Endothelial cell of umbilical vein (primary cell): ENCODE measurements at regions not wholly inside any gene's neighbourhood (a gene's known extent, or its start where the extent isn't known, plus 50 kb on each side); places are given as distances from the start of the nearest gene placed in this dataset.

Source experiments
- BruUV-seq: library from RNA; stranded (reverse); fragments of 400-500 nt; replicated peaks from 2 replicates; lab custom pipeline; 2021; lab: Mats Ljungman, UMichigan
- CTCF ChIA-PET: fragments of 300-600, 350-600 bp; sonication (Branson Sonifier 250); formaldehyde crosslinking; loops from one replicate; lab custom pipeline; 2021; ENCODE audit warnings: antibody characterized with exemption, inconsistent platforms; lab: Charles Lee
- POLR2A ChIA-PET: fragments of 300-600, 350-600 bp; sonication (Branson Sonifier 250); formaldehyde crosslinking; loops from one replicate; lab custom pipeline; 2021; ENCODE audit warnings: antibody characterized with exemption, inconsistent platforms; lab: Charles Lee
- DNase-seq: peaks from one replicate; pipeline ENCODE4 v3.0.0-alpha.2; 2011; ENCODE audit warnings: low read depth, low spot score
- FAIRE-seq: peaks from 2 replicates; lab custom pipeline; 2011; peaks lifted over from hg19 to GRCh38; lab: Jason Lieb, UNC
- H2AFZ ChIP-seq: 2 replicates; pipeline ENCODE4 v1.6.0; 2012; ENCODE audit warnings: low read depth, low read length, control low read depth, inconsistent platforms
- H3K27ac ChIP-seq: 2 replicates; pipeline ENCODE4 v1.5.1; 2011; ENCODE audit warnings: low read depth, mild to moderate bottlenecking, control low read depth, low read length, moderate library complexity; ENCODE audit not compliant: insufficient read depth
- H3K27me3 ChIP-seq, 2 experiments: 2 replicates each; pipeline versions ENCODE4 v1.6.0 to v1.6.1; 2011; ENCODE audit warnings: low read length in 2 of 2, mixed read lengths in 1 of 2; ENCODE audit not compliant: control insufficient read depth in 2 of 2, insufficient read depth in 2 of 2
- H3K36me3 ChIP-seq, 2 experiments: 2 replicates in 1 of 2; 3 replicates in 1 of 2; pipeline ENCODE4 v1.5.1; 2011; ENCODE audit warnings: low read length in 2 of 2, mild to moderate bottlenecking in 1 of 2, moderate library complexity in 1 of 2; ENCODE audit not compliant: control insufficient read depth in 2 of 2, insufficient read depth in 2 of 2; ENCODE audit errors: extremely low read depth in 1 of 2
- H3K4me1 ChIP-seq: 3 replicates; pipeline ENCODE4 v1.5.1; 2011; ENCODE audit warnings: mild to moderate bottlenecking, low read length; ENCODE audit not compliant: control insufficient read depth, insufficient read depth; ENCODE audit errors: extremely low read depth
- H3K4me2 ChIP-seq: 2 replicates; pipeline ENCODE4 v1.6.1; 2011; ENCODE audit warnings: low read length, control low read depth, mixed read lengths; ENCODE audit not compliant: insufficient read depth
- H3K4me3 ChIP-seq, 3 experiments: fragments of 200-600 bp in 1 of 3; sonication (generic), shearing (Covaris generic) in 1 of 3; replicated peaks in 1 of 3; 2 replicates each; pipeline ENCODE4 v1.5.1; 2011 to 2016; ENCODE audit warnings: control low read depth in 3 of 3, low read length in 3 of 3, mild to moderate bottlenecking in 2 of 3, inconsistent platforms in 1 of 3, low read depth in 1 of 3, moderate library complexity in 1 of 3; ENCODE audit not compliant: insufficient read depth in 1 of 3
- H3K79me2 ChIP-seq: 2 replicates; pipeline ENCODE4 v1.6.0; 2012; ENCODE audit warnings: low read length, inconsistent platforms; ENCODE audit not compliant: control insufficient read depth, insufficient read depth
- H3K9ac ChIP-seq: replicated peaks from 2 replicates; pipeline ENCODE3; 2011; ENCODE audit warnings: low read length, control low read depth; ENCODE audit not compliant: insufficient read depth; ENCODE audit errors: extremely low read depth
- H3K9me1 ChIP-seq: replicated peaks from 3 replicates; pipeline ENCODE4 v1.6.0; 2011; ENCODE audit warnings: mild to moderate bottlenecking, low read length; ENCODE audit not compliant: control insufficient read depth, insufficient read depth; ENCODE audit errors: extremely low read depth
- H3K9me3 ChIP-seq: replicated peaks from 2 replicates; pipeline ENCODE4 v1.5.1; 2012; ENCODE audit warnings: low read length, inconsistent platforms; ENCODE audit not compliant: control insufficient read depth, insufficient read depth
- H4K20me1 ChIP-seq: replicated peaks from 2 replicates; pipeline ENCODE3; 2011; ENCODE audit warnings: mild to moderate bottlenecking, low read length; ENCODE audit not compliant: control insufficient read depth, insufficient read depth; ENCODE audit errors: extremely low read depth
- EZH2 ChIP-seq: IDR thresholded peaks from 2 replicates; pipeline ENCODE4 v1.6.1; 2012; ENCODE audit warnings: borderline replicate concordance, low read depth, mild to moderate bottlenecking, moderate library complexity, low read length, inconsistent platforms; ENCODE audit not compliant: severe bottlenecking
- FOS ChIP-seq: IDR thresholded peaks from 2 replicates; pipeline ENCODE4 v1.6.1; 2011; ENCODE audit warnings: mild to moderate bottlenecking, low read length, moderate library complexity, borderline replicate concordance; ENCODE audit not compliant: insufficient read depth
- GATA2 ChIP-seq: IDR thresholded peaks from 2 replicates; pipeline ENCODE4 v1.7.0; 2011; ENCODE audit warnings: low read depth, mild to moderate bottlenecking, moderate library complexity, mixed read lengths, low read length; ENCODE audit not compliant: insufficient read length, insufficient read depth
- JUN ChIP-seq: IDR thresholded peaks from 2 replicates; pipeline ENCODE4 v1.6.1; 2011; ENCODE audit warnings: borderline replicate concordance, low read depth; ENCODE audit not compliant: insufficient read length, insufficient read depth
- MYC ChIP-seq: IDR thresholded peaks from one replicate; pipeline ENCODE4 v1.6.1; 2011; ENCODE audit warnings: mild to moderate bottlenecking, low read depth, low read length
- POLR2A ChIP-seq: IDR thresholded peaks from 2 replicates; pipeline ENCODE4 v1.6.1; 2012; ENCODE audit warnings: low read depth, mild to moderate bottlenecking, control low read depth, low read length
- POLR2AphosphoS5 ChIP-seq: IDR thresholded peaks from 2 replicates; pipeline ENCODE4 v1.6.1; 2012; ENCODE audit warnings: low read depth, mild to moderate bottlenecking, control low read depth, low read length, moderate library complexity; ENCODE audit not compliant: insufficient read depth
- dilution Hi-C: fragments of 300-500 bp; cut with MboI; formaldehyde crosslinking; loops from one replicate; pipeline ENCODE4 v1.15.0; 2019; ENCODE audit warnings: low sequenced_read_pairs; ENCODE audit not compliant: extremely low pct_ligation_motif_present
- intact Hi-C: fragments of 100-400 bp; cut with micrococcal nuclease; formaldehyde crosslinking; loops from one replicate; pipeline ENCODE4 v1.10.0; 2022
- TF ChIP-seq, protein P1 (sequence below), 2 donors: IDR thresholded peaks; 1 replicate in 1 of 2; 2 replicates in 1 of 2; pipeline ENCODE4 v1.5.1; 2011; ENCODE audit warnings: low read length in 2 of 2, mild to moderate bottlenecking in 2 of 2, moderate library complexity in 2 of 2, control low read depth in 1 of 2, inconsistent platforms in 1 of 2, low read depth in 1 of 2; ENCODE audit not compliant: insufficient read depth in 1 of 2; ENCODE audit errors: extremely low read depth in 1 of 2
- TF ChIP-seq, protein P2 (sequence below): IDR thresholded peaks from 2 replicates; pipeline ENCODE4 v1.6.1; 2011; ENCODE audit not compliant: insufficient read depth, insufficient read length

DNA sequence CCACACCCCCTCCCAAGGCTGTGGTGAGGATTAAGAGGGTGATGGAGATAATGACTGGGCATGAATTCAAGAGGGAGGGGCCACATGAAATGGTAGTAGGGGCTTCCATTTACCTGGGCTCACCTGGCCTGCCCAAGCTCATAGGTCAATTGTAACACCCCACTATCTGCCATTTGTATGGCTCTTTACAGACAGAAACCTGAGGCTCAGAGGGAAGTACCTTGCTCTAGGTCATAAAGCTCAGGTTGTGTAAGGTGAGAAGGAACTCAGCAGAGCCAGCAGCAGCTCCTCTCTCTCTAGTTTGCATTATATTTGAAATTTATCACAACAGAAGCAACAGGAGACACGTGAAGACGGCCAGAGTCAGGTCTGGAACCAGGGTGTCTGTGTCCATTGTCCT is 133.4 kb upstream of the ALDH1B1 start:
- CTCF ChIA-PET, result interaction anchor here (2.2 kb wide), 1 partner anchor 345 kb away, joined by 5 read pairs; no protein-coding TSS in a partner anchor
- intact Hi-C loops (no loop called here), dilution Hi-C loops (no loop called here)
- no peak for FAIRE-seq
- Histone ChIP-seq H2AFZ (no peak overlapping the region), H3K4me2 (no peak overlapping the region), H3K27ac (no peak overlapping the region), H4K20me1 (no peaks in the 10 kb centered on the region), H3K4me1 (no peaks in the 10 kb centered on the region), H3K4me3 (no peak overlapping the region), H3K9me1 (no peaks in the 10 kb centered on the region), H3K9me3 (no peaks in the 10 kb centered on the region), H3K79me2 (no peaks in the 10 kb centered on the region), H3K9ac (no peak overlapping the region), H3K36me3 (no peaks in the 10 kb centered on the region), H3K27me3 (peaks cover 5 to 9% of the 10 kb centered on the region in 2 experiments)
- no peak for DNase-seq
- no peak for TF ChIP-seq POLR2A
- no peak for TF ChIP-seq FOS
- TF ChIP-seq, protein P1, sequence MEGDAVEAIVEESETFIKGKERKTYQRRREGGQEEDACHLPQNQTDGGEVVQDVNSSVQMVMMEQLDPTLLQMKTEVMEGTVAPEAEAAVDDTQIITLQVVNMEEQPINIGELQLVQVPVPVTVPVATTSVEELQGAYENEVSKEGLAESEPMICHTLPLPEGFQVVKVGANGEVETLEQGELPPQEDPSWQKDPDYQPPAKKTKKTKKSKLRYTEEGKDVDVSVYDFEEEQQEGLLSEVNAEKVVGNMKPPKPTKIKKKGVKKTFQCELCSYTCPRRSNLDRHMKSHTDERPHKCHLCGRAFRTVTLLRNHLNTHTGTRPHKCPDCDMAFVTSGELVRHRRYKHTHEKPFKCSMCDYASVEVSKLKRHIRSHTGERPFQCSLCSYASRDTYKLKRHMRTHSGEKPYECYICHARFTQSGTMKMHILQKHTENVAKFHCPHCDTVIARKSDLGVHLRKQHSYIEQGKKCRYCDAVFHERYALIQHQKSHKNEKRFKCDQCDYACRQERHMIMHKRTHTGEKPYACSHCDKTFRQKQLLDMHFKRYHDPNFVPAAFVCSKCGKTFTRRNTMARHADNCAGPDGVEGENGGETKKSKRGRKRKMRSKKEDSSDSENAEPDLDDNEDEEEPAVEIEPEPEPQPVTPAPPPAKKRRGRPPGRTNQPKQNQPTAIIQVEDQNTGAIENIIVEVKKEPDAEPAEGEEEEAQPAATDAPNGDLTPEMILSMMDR (IDR thresholded peaks at IDR 0.05; ENCODE audit: extremely low read depth in 1 of 2, insufficient read depth in 1 of 2, low read depth in 1 of 2, low read length in 2 of 2), result no peak
- TF ChIP-seq, protein P2, sequence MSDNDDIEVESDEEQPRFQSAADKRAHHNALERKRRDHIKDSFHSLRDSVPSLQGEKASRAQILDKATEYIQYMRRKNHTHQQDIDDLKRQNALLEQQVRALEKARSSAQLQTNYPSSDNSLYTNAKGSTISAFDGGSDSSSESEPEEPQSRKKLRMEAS, result no peak
- no peak for TF ChIP-seq GATA2
- no peak for TF ChIP-seq MYC
- TF ChIP-seq EZH2, result no peak
- no peak for TF ChIP-seq JUN
- TF ChIP-seq POLR2AphosphoS5, result no peak
- no TSS peak for BruUV-seq
- POLR2A ChIA-PET, result no interaction called here
